OCI-LY3 (cell line): ENCODE measurements at regions not wholly inside any gene's neighbourhood (a gene's known extent, or its start where the extent isn't known, plus 50 kb on each side); places are given as distances from the start of the nearest gene placed in this dataset.

Source experiments
- CTCF ChIP-seq: fragments of 200-600, 300-600 bp; sonication (generic); IDR thresholded peaks from 2 replicates; pipeline ENCODE4 v1.5.1; 2014; ENCODE audit warnings: antibody characterized with exemption, low read length, low read depth
- EZH2phosphoT487 ChIP-seq: fragments of 200-600 bp; shearing (Covaris generic); IDR thresholded peaks from 2 replicates; pipeline ENCODE4 v1.6.1; 2018; ENCODE audit warnings: antibody characterized with exemption, mixed run types, low read depth

GRCh38 chr16:86157616-86158247 is 258.8 kb downstream of the IRF8 start:
- no peak for TF ChIP-seq CTCF
- no peak for TF ChIP-seq EZH2phosphoT487
